NCI-H1436 treated with DMSO at 0.1 percent for 48 hours (cell line): ENCODE measurements at regions not wholly inside any gene's neighbourhood (a gene's known extent, or its start where the extent isn't known, plus 50 kb on each side); places are given as distances from the start of the nearest gene placed in this dataset.

Source experiments
- DNase-seq: peaks from one replicate; lab custom pipeline; 2025; lab: John Stamatoyannopoulos, UW

DNA sequence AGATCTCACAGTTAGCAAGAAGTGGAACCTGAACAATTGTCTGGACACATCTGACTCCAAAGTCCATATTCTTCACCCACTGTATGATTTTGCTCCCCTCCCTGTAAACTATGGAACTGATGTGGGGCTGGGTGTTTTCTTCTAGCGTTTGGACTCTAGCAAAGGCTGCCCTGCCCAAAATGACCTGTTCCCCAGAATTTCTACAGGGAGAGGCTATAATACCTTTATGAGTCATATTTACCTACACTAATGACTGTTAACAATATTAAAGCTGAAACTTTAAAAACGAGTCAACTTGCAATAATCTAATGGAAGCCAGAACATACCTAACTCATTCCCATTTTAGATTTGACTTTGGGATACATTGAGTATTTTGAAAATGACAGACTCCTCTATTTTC is 531.2 kb upstream of the CFAP20DC start:
- DNase-seq = no peak

DNA sequence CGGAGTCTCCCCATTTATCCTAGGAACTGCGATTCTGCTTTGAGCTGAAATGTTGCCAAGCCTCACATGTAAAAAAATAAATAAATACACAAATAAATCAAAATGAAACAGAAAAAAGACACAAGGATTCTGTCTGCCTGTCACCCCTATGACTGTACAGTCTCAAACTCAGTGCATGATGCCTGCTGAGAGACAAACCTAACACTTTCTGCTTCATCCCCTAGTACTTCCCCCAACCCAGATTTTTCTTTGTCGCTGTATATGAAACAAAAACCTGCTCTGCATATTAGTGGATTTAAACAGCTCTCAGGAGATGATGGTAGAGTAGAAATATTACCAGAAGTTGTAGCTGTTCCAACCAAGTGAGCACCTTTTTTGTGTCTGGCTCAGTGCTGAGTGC is 530.7 kb upstream of the CFAP20DC start:
- DNase-seq = no peak

DNA sequence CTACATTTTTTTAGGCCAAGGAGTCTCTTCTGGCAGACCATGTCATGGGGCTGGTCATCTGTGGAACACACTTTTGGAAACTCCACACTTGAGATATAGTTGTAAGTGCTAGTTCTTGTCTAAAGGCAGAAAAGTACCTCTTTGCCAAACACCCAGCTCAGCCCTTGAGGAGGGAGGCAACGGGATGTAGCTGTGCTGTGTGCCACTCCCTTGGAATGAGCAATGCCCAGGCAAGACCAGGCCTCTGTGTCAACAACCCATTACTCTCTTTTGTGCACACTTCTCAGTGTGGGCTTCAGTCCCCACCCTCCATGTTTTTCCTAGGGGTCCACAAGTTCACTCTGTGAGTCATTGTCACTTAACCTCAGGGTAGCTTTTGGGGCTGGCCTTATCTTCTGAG is 528.3 kb upstream of the CFAP20DC start:
- DNase-seq = no peak

DNA sequence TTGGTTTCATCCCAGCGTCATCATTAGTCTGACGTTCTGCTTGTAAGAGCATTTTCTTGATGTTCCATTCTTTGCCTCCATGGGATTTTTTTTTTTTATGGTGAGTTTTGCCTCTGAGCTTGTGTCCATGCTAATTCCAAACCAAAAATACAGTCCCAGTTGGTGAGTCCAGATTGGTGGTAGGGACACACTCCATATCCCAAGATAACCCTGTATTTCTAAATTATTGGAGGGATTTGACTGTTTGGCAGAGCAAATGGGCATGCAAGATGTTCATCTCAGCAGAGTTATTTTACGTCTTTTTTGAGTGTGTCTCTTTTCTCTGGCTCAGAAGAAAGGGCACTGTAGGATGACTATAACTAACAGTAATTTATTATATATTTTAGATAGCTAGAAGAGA is 526.8 kb upstream of the CFAP20DC start:
- no peak for DNase-seq

DNA sequence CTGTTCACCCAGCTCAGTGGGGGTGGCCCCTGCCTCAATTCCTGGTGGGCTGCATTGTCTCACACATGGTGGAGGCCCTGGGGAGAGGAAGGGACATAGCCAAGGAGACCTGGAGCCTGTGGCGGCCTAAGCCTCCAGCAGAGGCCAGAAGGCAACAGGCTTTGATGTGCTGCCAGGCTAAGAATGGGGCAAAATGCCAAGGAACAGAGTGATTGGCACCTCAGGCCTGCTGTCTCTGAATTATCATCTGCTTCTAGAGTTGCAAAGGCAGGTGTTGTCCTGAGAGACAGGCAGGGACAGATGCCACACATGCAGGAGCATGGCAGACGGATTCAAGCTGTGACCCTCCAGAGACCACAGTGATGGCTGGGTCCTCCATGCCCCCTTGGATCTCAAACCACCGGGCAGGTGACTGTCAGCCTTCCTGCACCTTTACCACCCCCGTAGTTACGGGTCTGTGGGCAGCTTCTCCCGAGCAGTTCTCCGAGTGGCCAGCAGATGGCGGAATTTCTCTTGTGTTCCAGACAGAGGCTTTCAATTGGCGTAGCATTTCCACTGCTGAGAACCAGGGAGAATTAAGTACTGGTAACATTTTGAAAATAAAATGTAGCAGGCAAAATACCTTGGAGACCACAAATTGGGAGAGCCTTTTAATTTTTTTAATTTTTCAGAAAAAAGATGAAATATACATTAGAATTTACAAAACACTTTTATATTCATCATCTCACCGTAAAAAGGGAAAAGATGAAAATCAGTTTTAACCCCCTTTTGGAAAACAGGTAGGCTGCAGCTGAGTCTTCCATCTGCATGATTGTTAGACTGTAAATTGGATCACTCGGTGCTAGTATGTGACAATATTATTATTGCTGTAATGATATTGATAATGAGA is 525.5 kb upstream of the CFAP20DC start:
- no peak for DNase-seq

DNA sequence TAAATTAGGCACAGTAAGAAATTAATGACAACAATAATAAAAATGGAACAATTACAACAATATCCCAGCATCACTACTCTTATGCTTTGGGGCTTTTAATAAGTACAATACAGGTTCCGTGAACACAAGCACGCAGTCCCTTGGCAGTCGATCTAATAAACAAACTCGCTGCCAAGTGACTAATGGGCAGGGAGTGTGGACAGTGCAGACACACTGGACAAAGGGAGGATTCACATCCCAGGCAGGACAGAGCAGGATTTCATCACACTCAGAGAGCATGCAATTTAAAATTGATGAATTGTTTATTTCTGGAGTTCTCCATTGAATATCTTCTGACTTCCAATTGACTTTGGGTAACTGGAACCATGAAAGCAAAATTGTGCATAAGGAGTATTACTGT is 524.1 kb upstream of the CFAP20DC start:
- no peak for DNase-seq

DNA sequence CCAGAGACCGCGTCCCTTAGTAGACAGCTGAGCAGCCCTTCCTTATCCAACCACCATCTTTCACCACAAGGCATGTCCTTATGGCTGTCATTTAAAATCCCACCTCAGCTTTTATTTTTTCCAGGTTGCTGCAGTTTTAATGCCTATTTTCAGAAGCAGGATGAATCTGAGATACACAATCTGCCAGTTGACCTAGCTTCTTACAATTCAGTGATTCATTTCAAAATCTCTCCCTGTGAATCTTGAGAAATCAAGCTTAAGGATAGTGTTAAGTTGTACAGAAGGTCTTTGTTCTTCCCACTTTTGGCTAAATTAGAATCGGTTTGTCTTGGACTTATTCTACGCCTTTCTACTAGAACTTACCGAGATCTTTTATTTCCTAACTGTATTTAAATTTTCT is 522.3 kb upstream of the CFAP20DC start:
- DNase-seq = no peak

DNA sequence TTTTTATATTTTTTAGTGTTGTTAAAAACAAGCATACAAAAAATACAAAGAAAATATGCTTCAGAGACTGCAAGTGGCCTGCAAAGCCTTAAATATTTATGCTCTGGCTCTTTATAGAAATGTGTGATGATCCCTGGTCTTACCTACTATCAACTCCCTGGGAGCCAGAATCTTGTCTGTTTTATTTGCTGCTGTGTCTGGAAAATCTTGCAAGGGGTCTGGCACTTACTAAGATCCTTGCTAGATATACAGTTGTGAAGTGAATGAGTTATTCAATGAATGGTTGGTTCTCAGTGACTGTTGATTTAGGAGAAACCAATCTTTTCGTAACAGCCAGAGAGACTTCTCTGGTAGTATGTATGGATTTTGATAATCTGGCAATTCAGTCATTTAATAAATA is 521.0 kb upstream of the CFAP20DC start:
- no peak for DNase-seq

DNA sequence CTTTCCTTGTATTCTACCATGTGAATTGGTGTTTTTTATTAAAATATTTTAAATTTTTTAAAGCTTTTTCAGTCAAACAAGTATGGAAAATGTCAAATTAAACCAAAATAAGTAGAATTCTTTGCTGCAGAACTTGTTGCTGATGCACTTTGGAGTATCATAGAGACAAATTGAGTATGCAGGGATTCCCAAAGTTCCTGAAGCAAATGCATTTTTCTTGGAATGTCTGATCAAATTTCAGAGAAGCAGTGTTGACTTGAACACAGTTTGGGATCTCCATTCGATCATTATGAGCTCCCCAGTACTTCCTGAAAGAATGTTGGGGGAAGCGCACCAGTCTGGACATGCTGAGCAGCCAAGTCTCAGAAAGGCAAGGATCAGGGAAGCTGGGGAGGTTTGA is 517.8 kb upstream of the CFAP20DC start:
- DNase-seq = no peak

DNA sequence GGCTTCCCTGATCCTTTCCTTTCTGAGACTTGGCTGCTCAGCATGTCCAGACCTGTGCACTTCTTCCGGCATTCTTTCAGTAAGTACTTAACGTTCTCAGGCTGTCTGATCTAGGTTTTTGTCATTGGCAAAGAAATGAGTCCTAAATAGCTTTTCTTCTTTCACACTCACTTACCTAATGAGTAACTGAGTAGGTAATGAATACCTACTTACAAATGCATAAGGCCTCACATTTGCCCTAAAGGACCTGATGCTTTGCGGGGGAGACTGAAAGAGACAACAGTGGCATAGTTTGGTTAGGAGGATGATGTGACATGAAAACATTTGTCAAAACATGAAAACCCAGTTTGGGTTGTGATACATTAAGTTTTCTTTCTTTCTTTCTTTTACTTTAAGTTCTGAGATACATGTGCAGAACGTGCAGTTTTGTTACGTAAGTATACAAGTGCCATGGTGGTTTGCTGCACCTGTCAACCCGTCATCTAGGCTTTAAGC is 516.7 kb upstream of the CFAP20DC start:
- no peak for DNase-seq

DNA sequence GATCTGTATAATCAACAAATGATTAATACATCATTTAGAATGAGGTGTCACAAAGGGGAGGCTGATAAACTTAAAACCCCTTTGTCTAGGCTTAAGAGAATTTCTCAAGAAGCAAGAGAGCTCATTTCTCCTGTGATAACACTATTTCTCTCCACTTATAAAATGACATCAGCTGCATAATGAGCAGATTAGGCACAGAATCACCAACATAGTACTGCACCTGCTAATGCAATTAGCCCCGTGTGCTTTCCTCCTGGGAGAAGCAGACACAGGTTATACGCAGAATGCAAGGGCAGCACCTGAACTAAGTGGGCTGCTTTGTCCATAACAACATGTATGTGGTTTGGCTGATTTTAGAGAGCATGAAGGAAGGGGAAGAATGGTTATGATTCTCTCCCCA is 515.3 kb upstream of the CFAP20DC start:
- DNase-seq = peak; percentile 16

DNA sequence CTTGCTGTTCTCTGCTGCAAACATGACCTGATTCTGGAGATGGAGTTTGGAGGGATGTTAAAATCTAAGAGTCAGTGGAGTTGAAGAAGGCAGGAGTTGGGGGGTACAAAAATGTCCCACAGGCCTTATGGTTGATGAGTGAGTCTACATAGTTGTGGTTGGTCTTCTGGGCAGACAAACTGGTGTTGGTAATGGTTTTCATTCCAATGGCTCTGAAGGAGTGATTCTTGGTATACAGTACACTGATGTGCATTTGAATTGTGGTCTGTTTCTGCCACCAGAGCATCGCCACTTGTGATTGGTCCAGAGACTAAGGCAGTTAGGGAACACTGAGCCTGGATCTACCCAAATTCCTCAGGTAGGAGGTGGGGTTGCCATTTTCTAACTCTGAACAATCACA is 514.1 kb upstream of the CFAP20DC start:
- no peak for DNase-seq

DNA sequence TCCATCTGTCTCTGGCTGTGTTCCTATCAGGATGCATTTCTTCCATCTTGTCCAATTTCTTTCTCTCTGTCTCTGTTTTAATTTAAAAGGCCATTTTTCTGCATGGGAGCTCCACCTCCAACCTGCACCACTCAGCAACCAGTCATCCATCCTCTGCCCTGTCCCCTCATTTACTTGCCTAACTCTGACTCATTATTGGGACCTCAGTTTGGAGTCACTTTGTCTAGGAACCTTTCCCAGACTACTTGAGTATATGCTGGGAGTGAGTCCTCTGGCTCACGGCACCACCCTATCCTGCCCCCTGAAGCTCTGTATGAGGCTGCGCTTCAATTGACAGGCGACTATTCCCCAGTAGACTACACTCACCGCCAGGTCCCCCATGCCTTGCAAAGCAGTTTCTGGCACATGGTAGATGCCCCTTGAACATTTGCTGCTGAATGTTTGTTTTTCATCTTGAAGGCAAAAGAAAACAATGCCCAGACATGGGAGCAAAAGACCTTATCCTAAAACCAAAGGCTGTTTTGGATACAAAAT is 513.3 kb upstream of the CFAP20DC start:
- no peak for DNase-seq

DNA sequence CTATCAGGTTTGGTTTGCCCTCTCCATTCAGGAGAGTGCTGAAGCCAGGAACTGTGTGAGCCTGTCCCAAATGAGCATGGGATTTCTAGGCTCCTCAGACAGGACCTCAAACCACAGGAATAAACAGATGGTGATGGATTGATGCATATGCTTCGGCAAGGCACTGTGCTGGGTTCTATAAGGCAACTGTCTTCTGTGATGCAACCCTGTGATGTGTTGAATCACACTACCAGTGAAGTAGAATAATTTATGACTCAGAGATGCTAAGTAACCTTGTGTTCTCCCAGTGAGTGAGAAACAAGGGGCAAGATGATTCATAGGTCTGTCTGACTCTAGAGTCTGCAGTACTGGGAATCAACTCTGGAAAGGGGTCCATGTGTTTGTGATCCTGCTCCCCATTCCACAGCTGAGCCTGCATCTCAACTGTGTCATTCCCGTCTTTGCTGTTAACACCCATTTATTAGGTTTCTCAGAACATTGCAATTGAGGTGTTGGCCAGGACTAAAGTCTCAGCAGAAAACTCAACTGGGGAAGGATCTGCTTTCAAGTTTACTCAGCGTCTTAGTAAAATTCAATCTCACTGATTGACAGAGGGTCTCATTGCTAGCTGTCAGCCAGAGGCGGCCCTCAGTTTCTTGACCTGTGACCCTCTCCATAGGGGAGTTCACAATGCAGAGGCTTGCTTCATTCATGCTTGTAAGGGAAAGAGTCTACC is 510.1 kb upstream of the CFAP20DC start:
- no peak for DNase-seq

DNA sequence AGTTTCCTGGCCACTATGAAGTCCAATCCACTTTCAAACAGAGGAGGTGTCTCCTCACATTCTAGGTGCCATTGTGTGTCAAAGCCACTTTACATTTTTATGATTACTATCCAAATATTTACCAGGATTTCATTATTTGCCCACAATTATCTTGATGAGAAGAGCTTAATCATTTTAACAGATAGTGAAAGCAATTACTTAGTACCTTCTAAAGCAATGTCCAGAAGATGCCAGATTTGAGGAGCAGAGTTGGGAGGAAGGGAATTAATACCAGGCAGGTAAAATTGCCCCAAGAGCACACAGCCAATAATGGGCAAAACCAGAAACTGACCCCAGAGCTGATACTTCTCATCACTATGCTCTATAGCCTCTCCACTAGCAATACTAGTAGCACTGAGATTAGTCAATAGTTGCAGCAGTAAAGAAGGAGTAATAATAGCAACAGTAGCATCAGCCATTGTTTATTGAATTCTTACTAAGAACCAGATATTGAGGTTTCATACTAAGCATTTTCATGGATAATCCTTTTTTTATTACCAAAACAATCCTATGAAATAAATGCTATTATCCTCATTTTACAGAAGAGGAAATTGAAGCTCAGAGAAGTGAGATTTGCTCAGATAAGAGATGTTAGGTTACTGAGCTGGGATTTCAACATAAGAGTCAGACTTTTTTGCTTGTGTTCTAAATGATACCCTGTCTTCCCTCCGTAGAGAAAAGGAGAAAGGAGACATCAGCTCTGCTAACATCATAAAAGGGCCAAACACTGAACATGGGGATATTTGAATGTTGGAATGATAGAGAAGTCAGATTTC is 509.3 kb upstream of the CFAP20DC start:
- no peak for DNase-seq

DNA sequence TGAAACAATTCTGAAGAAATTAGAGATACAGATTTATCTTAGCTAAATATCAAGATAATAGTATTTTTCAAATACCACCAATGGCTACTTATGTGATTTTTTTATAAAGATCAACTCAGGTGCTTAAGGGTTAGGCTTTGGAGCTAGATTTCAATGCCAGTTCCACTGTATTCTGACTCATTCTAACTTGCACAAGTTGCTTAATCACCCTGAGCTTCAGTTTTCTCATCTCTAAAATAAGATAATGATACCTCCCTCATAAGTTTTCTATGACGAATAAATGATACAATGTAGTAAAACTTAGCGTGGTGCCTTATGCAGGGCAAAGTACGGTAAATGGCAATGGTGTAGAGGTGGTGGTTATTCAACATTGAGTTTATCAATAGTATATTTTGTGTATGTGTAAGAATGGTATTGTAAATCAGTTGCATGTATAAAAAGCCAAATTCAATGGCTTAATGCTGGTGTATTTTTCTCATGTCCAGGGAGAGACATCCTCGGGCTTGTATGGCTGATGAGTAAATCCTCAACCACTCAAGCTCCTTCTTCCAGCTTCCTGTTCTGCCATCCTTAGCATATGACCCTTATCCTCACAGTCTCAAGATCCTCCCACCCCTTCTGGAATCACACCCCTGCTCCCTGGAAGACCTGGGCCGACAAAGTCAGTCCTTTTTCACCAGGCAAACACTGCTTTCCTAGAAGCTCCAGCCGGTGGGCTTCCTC is 505.9 kb upstream of the CFAP20DC start:
- DNase-seq = no peak

DNA sequence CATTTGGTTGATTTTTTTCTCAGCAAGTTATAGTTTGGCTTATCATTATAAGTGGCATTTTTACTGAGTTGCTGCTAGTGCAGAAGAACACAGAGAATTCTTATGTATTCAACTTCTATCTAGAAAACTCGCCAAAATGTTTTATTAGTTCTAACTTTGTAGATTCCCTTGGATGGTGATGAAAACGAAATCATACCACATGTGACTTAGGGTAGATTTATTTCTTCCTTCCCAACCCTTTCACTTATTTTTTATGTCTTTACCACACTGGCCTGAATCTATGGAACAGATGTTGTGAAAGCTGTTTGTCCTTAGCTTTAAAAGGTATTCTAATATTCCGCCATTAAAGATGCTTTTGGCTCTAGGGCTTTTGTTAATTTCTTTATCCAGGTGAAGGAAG is 503.3 kb upstream of the CFAP20DC start:
- no peak for DNase-seq

DNA sequence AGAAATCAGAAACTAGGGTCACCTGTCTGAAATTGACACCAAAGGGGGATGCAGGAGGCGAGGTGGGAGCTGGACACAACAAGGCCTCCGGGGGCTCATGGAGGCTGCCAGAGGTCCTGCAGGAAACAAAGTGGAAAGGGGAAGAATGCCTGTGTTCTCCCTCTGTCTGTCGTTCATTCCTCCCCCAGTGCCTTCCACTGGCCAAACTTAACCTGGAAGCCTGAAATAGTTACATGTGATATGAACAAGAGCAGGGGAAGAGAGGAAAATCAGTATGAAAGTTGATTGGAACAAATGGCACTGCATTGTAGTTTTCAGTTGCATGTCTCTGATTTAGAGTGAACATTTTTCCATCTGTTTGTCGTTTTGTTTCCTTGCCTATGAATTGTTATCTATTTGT is 502.0 kb upstream of the CFAP20DC start:
- DNase-seq = no peak

DNA sequence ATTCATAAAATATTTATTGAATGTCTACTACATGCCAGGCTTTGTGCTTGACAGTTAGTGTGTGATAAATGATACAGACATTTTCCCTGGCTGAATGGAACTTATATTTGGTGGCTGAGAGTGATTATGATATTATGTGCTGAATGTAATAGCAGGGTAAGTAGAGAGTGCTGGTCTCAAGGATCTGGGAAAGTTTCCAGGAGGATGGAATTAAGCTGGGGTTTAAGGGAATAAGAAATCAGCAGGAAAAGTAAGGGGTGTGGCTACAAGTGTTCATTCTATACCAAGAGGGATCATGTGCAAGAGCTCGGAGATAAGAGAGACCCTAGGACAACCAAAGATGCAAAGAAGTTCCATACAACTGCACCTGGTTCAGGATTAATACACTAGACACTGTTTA is 500.1 kb upstream of the CFAP20DC start:
- no peak for DNase-seq

DNA sequence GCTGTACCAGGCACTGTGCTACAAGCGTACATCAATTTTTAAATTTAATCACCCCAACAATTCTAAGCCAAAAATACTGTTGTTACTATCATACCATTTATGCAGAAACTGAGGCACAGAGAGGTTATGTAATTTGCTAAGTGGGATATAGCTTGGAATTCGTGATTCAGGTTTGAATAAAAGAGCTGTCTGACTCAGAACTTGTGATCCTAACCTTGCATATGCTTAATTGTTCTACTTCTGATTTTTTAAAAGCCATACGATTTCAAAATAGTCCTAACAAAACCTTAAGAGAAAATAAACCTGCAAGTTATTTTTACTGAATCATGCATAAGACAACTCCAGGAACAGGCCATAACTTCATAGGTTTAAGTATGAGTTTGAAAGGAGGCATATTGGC is 498.0 kb upstream of the CFAP20DC start:
- no peak for DNase-seq

DNA sequence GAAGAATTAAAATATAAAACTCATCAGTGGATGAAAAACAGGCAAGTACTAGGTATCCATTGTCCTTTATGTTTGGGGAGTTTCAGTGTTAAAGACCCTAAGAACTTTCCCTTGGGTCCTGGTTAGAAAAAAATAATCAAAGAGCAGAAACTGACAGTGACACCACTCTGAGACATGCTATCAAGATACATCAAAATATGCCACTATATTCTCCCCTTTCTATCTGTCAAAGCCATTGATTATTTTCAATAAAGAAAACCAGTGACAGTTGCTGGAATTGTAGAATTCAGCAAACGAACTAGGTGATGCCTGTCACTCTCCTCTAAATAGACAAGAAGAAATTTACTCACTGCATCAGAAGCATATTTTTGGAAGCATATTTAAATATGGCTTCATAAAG is 496.7 kb upstream of the CFAP20DC start:
- DNase-seq = no peak

DNA sequence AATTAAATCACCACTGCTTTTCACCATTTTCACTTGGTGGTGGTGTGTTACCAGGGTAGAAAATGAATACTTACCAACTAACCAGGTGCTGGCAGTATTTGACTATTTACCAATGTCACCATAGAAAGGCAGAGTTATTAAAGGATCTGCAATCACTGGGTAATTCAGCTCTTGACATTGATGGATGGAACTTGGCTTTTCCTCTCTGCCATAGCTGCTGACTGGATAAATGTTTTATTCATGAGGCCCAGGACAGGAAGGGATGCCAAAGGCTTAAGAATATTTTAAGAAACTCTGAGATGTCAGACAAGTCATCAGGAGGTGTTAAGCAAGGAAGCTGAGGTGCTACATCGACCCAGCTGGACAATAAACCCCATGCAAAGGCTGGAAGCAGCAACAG is 495.5 kb upstream of the CFAP20DC start:
- DNase-seq = no peak
